Smooth muscle cell (in vitro differentiated cells): ENCODE measurements at regions not wholly inside any gene's neighbourhood (a gene's known extent, or its start where the extent isn't known, plus 50 kb on each side); places are given as distances from the start of the nearest gene placed in this dataset.
"Not testable (repeated sequence)": the region's sequence is repeated elsewhere in the genome, so short reads cannot be mapped to it uniquely, and the experiment has no call there.

Experiments
- DNase-seq: peaks from one replicate; lab custom pipeline; 2025; ENCODE audit not compliant: unreplicated experiment; lab: John Stamatoyannopoulos, UW
- H2AFZ ChIP-seq: fragments of 200-600 bp; sonication (generic); 2 replicates; pipeline ENCODE4 v1.6.0; 2016; ENCODE audit warnings: antibody characterized with exemption, low read depth, mild to moderate bottlenecking
- H3F3A ChIP-seq: fragments of 200-600 bp; sonication (generic); 2 replicates; pipeline ENCODE4 v1.6.0; 2017; ENCODE audit warnings: antibody characterized with exemption, low read depth
- H3K27ac ChIP-seq: fragments of 200-600 bp; sonication (generic); 2 replicates; pipeline ENCODE4 v1.5.1; 2016; ENCODE audit warnings: low read depth, mild to moderate bottlenecking
- H3K27me3 ChIP-seq: fragments of 200-600 bp; sonication (generic); 2 replicates; pipeline ENCODE4 v1.6.1; 2016; ENCODE audit warnings: low read depth, mild to moderate bottlenecking
- H3K36me3 ChIP-seq: fragments of 200-600 bp; sonication (generic); 2 replicates; pipeline ENCODE4 v1.5.1; 2016; ENCODE audit warnings: low read depth
- H3K4me1 ChIP-seq: fragments of 200-600 bp; sonication (generic); 2 replicates; pipeline ENCODE4 v1.5.1; 2016; ENCODE audit warnings: low read depth
- H3K4me2 ChIP-seq: fragments of 200-600 bp; sonication (generic); 2 replicates; pipeline ENCODE4 v1.6.0; 2016; ENCODE audit warnings: mild to moderate bottlenecking
- H3K4me3 ChIP-seq: fragments of 200-600 bp; sonication (generic); 2 replicates; pipeline ENCODE4 v1.5.1; 2016; ENCODE audit warnings: mild to moderate bottlenecking
- H3K79me2 ChIP-seq: fragments of 200-600 bp; sonication (generic); 2 replicates; pipeline ENCODE4 v1.6.0; 2016; ENCODE audit warnings: low read depth, mild to moderate bottlenecking
- H3K9ac ChIP-seq: fragments of 200-600 bp; sonication (generic); 2 replicates; pipeline ENCODE4 v1.6.0; 2016; ENCODE audit warnings: low read depth
- H3K9me3 ChIP-seq: fragments of 200-600 bp; sonication (generic); replicated peaks from 2 replicates; pipeline ENCODE4 v1.5.1; 2016; ENCODE audit warnings: low read depth
- H4K20me1 ChIP-seq: fragments of 200-600 bp; sonication (generic); 2 replicates; pipeline ENCODE4 v1.6.0; 2016; ENCODE audit warnings: low read depth
- CTCF ChIP-seq: fragments of 200-600 bp; sonication (generic); IDR thresholded peaks from 2 replicates; pipeline ENCODE4 v1.5.1; 2017; ENCODE audit warnings: borderline replicate concordance, mild to moderate bottlenecking, antibody characterized with exemption; ENCODE audit not compliant: insufficient read depth, poor library complexity, severe bottlenecking
- WGBS: methylation state at CpG from one replicate; pipeline ENCODE4 v1.1.7; 2016; ENCODE audit warnings: low lambda C conversion rate; 5-methylcytosine and 5-hydroxymethylcytosine counted together

DNA sequence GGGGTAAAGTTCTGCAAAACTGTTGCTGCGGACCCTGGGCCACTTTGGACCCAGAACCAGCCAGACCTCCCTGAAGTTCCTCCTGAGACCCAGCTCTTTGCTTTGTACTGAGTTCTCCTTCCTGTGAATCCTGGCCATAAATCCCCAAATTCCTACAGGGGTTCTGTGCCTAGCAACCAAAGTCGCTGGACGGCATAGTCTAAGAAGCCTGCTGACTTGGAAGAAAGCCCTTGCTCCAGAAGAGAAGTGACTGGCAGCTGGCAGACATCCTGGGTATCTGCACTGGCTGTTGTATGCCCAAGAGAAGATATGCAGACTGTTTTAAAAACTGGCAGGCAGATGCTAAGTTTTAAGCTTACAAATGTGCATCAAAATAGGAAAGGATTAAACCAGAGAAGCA, 99.9 kb upstream of the SLC24A4 start:
- Histone ChIP-seq H3K79me2 (no peaks in the 10 kb centered on the region), H3K4me1 (no peaks in the 10 kb centered on the region), H3K9ac (no peak overlapping the region), H3K36me3 (no peaks in the 10 kb centered on the region), H2AFZ (no peak overlapping the region), H3K27ac (no peak overlapping the region), H3F3A (no peaks in the 10 kb centered on the region), H3K4me2 (no peak overlapping the region), H3K9me3 (no peaks in the 10 kb centered on the region), H3K27me3 (peaks cover 14% of the 10 kb centered on the region), H3K4me3 (no peak overlapping the region), H4K20me1 (no peaks in the 10 kb centered on the region)
- 78% methylated on average over 3 of the region's 3 CpGs for WGBS
- no peak for TF ChIP-seq CTCF
- no peak for DNase-seq

DNA sequence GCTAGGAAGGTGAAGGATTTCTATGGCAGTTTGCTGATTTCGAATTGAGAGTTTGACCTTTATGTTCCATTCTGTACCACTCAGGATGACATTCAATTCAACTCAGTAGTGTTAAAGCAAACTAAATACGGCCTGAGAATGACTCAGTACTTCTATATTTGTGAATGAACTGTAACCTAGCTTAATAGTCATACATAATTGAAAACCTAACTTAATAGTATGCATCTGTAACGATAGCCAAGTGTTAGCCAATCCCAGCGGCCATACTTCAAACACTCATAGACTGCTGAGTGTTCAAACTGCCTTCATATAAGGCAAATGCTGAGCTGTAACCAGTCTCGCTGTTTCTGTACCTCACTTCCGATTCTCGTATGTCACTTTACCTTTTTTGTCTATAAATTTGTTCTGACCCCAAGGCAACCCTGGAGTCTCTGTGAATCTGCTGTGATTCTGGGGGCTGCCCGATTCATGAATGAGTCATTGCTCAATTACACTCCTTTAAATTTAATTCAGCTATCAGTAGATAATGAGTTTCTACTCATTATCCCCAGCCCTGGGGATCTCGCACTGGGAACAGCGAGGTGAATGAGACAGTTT, 98.5 kb upstream of the SLC24A4 start:
- no peak for TF ChIP-seq CTCF
- Histone ChIP-seq H3K4me3 (no peak overlapping the region), H3K9ac (no peak overlapping the region), H3F3A (no peaks in the 10 kb centered on the region), H3K27me3 (peaks cover 14% of the 10 kb centered on the region), H2AFZ (no peak overlapping the region), H3K4me2 (no peak overlapping the region), H3K36me3 (no peaks in the 10 kb centered on the region), H3K27ac (no peak overlapping the region), H3K9me3 (no peaks in the 10 kb centered on the region), H3K79me2 (no peaks in the 10 kb centered on the region), H4K20me1 (no peaks in the 10 kb centered on the region), H3K4me1 (no peaks in the 10 kb centered on the region)
- no peak for DNase-seq
- 86% methylated on average over 10 of the region's 10 CpGs for whole genome bisulfite sequencing

DNA sequence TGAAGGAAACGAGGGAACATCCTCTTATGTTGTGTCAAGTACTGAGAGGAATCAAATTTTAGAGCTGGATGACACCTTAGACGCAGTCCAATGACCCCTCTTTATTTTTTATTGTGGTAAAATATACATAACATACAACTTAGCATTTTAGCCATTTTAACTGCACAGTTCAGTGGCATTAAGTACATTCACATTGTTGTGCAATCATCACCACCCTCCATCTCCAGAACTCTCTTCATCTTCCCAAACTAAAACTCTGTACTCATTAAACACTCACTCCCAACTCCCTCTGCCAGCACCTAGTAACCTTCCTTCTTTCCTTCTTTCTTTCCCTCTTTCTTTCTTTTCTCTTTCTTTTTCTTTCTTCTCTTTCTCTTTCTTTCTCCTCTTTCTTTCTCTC, 97.2 kb upstream of the SLC24A4 start:
- Histone ChIP-seq H3K79me2 (no peaks in the 10 kb centered on the region), H3K9me3 (no peaks in the 10 kb centered on the region), H3K4me2 (no peak overlapping the region), H3K9ac (no peak overlapping the region), H3F3A (no peaks in the 10 kb centered on the region), H3K27me3 (peaks cover 14% of the 10 kb centered on the region), H3K4me1 (no peaks in the 10 kb centered on the region), H3K4me3 (no peak overlapping the region), H2AFZ (no peak overlapping the region), H3K36me3 (no peaks in the 10 kb centered on the region), H3K27ac (no peak overlapping the region), H4K20me1 (no peaks in the 10 kb centered on the region)
- no peak for TF ChIP-seq CTCF
- no peak for DNase-seq
- 71% methylated on average over 2 of the region's 2 CpGs for WGBS

GRCh38 chr14:92226166-92226565, 96.8 kb upstream of the SLC24A4 start:
- H3K4me1 ChIP-seq, DNase-seq, H3K27ac ChIP-seq, H2AFZ ChIP-seq, H3K4me3 ChIP-seq, H3K36me3 ChIP-seq, H4K20me1 ChIP-seq, H3K4me2 ChIP-seq, H3K79me2 ChIP-seq, H3F3A ChIP-seq, H3K9ac ChIP-seq, H3K9me3 ChIP-seq: not testable (repeated sequence)
- peaks cover 14% of the 10 kb centered on the region for H3K27me3 ChIP-seq
